ENCODE measurements at regions not wholly inside any gene's neighbourhood (a gene's known extent, or its start where the extent isn't known, plus 50 kb on each side); places are given as distances from the start of the nearest gene placed in this dataset.

GRCh38 chr6:145539831-145540230 is 195.5 kb downstream of the EPM2A start:
- 86 to 88% methylated on average over 3 of the region's 3 CpGs for WGBS, 2 donors
- no peaks in the 10 kb centered on the region for H3K9me3 ChIP-seq

GRCh38 chr6:145540741-145541140 is 194.6 kb downstream of the EPM2A start:
- no peak for TF ChIP-seq CTCF (IDR thresholded peaks at IDR 0.05)
- no peak for TF ChIP-seq EP300 (IDR thresholded peaks at IDR 0.05)
- TF ChIP-seq POLR2AphosphoS5 (IDR thresholded peaks at IDR 0.05): no peak
- TF ChIP-seq POLR2A (IDR thresholded peaks at IDR 0.05): no peak
- Histone ChIP-seq H3K4me3 (no peak overlapping the region), H3K36me3 (no peaks in the 10 kb centered on the region), H3K9me3 (no peaks in the 10 kb centered on the region), H3K27ac (no peak overlapping the region), H3K4me1 (no peaks in the 10 kb centered on the region), H3K27me3 (no peaks in the 10 kb centered on the region)
- DNase-seq (no peak), ATAC-seq (ENCODE audit: low FRiP score in 2 of 2) (no peak)
- 90 to 92% methylated on average over 2 of the region's 2 CpGs for WGBS, 2 donors

More at GRCh38 chr6:145539831-145540230, 195.5 kb downstream of the EPM2A start:
- H3K36me3 ChIP-seq: no peaks in the 10 kb centered on the region
- H3K27me3 ChIP-seq: no peaks in the 10 kb centered on the region
- peak in 1 of 2 donors; percentile 34 for ATAC-seq (ENCODE audit: low FRiP score in 2 of 2)
- H3K27ac ChIP-seq: no peak overlapping the region
- H3K4me1 ChIP-seq: no peaks in the 10 kb centered on the region
- DNase-seq: peak in 1 of 2 donors; percentile 10
- TF ChIP-seq CTCF (IDR thresholded peaks at IDR 0.05): no peak
- TF ChIP-seq POLR2A (IDR thresholded peaks at IDR 0.05): no peak
- TF ChIP-seq POLR2AphosphoS5 (IDR thresholded peaks at IDR 0.05): no peak
- no peak for TF ChIP-seq EP300 (IDR thresholded peaks at IDR 0.05)
- H3K4me3 ChIP-seq: no peak overlapping the region

GRCh38 chr6:145544041-145544440 is 191.3 kb downstream of the EPM2A start:
- no peaks in the 10 kb centered on the region for H3K36me3 ChIP-seq
- H3K4me1 ChIP-seq: no peaks in the 10 kb centered on the region
- DNase-seq (no peak), ATAC-seq (ENCODE audit: low FRiP score in 2 of 2) (peak in 1 of 2 donors; percentile 32)
- TF ChIP-seq POLR2AphosphoS5 (IDR thresholded peaks at IDR 0.05) (no peak), POLR2A (IDR thresholded peaks at IDR 0.05) (no peak), EP300 (IDR thresholded peaks at IDR 0.05) (no peak), CTCF (IDR thresholded peaks at IDR 0.05) (no peak)
- no peak overlapping the region for H3K4me3 ChIP-seq
- WGBS, 2 donors: 83 to 87% methylated on average over 1 of the region's 1 CpG
- no peaks in the 10 kb centered on the region for H3K9me3 ChIP-seq
- H3K27ac ChIP-seq: no peak overlapping the region
- no peaks in the 10 kb centered on the region for H3K27me3 ChIP-seq

- Histone ChIP-seq H3K27me3 (no peaks in the 10 kb centered on the region), H3K4me3 (no peak overlapping the region), H3K9me3 (no peaks in the 10 kb centered on the region), H3K36me3 (no peaks in the 10 kb centered on the region), H3K4me1 (no peaks in the 10 kb centered on the region), H3K27ac (no peak overlapping the region)
- no peak for ATAC-seq (ENCODE audit: low FRiP score in 2 of 2)
- DNase-seq: no peak
- 82 to 87% methylated on average over 2 of the region's 2 CpGs for WGBS, 2 donors
- TF ChIP-seq CTCF (IDR thresholded peaks at IDR 0.05) (no peak), EP300 (IDR thresholded peaks at IDR 0.05) (no peak), POLR2AphosphoS5 (IDR thresholded peaks at IDR 0.05) (no peak)
Measured at GRCh38 chr6:145544514-145544913, 190.8 kb downstream of the EPM2A start.

- H3K4me1 ChIP-seq: no peaks in the 10 kb centered on the region
- TF ChIP-seq EP300 (IDR thresholded peaks at IDR 0.05): no peak
- H3K27ac ChIP-seq: no peak overlapping the region
- ATAC-seq (ENCODE audit: low FRiP score in 2 of 2): no peak
- H3K4me3 ChIP-seq: no peak overlapping the region
- no peaks in the 10 kb centered on the region for H3K27me3 ChIP-seq
- no peaks in the 10 kb centered on the region for H3K36me3 ChIP-seq
- DNase-seq: no peak
- no peaks in the 10 kb centered on the region for H3K9me3 ChIP-seq
Measured at GRCh38 chr6:145546265-145546664, 189.1 kb downstream of the EPM2A start.

Data from upper lobe of left lung (tissue), 6 donors.